HepG2 (cell line): ENCODE measurements at regions not wholly inside any gene's neighbourhood (a gene's known extent, or its start where the extent isn't known, plus 50 kb on each side); places are given as distances from the start of the nearest gene placed in this dataset.

ENCODE experiments used
- CTCF ChIP-seq: sonication (generic); formaldehyde crosslinking; IDR thresholded peaks from 2 replicates; pipeline ENCODE4 v1.5.0; 2020; ENCODE audit warnings: mild to moderate bottlenecking, missing genetic modification reagents, moderate library complexity
- KDM4B ChIP-seq: sonication (generic); formaldehyde crosslinking; IDR thresholded peaks from 2 replicates; pipeline ENCODE4 v1.4.0; 2020; ENCODE audit warnings: missing genetic modification reagents
- NFRKB ChIP-seq: fragments of 450-650 bp; IDR thresholded peaks from 2 replicates; pipeline ENCODE4 v1.6.1; 2017
- NPAS2 ChIP-seq: sonication (generic); formaldehyde crosslinking; IDR thresholded peaks from 2 replicates; pipeline ENCODE4 v1.8.0; 2022; ENCODE audit warnings: mild to moderate bottlenecking, missing genetic modification reagents, borderline replicate concordance
- NR0B2 ChIP-seq: sonication (generic); formaldehyde crosslinking; IDR thresholded peaks from 2 replicates; pipeline ENCODE4 v1.4.0; 2020; ENCODE audit warnings: mild to moderate bottlenecking, missing genetic modification reagents
- RAD21 ChIP-seq: fragments of 450-650 bp; formaldehyde crosslinking; IDR thresholded peaks from 2 replicates; pipeline ENCODE4 v1.5.0; 2020; ENCODE audit warnings: mild to moderate bottlenecking
- STAT5B ChIP-seq: sonication (generic); formaldehyde crosslinking; IDR thresholded peaks from 2 replicates; pipeline ENCODE4 v1.4.0; 2020; ENCODE audit warnings: missing genetic modification reagents
- USF2 ChIP-seq, 2 experiments: sonication (generic) in 1 of 2; formaldehyde crosslinking in 1 of 2; IDR thresholded peaks; 2 replicates each; pipeline versions ENCODE4 v1.5.1 to v1.6.1; 2011 to 2020; ENCODE audit warnings: borderline replicate concordance in 1 of 2, low read depth in 1 of 2, low read length in 1 of 2, mild to moderate bottlenecking in 1 of 2, missing genetic modification reagents in 1 of 2, moderate library complexity in 1 of 2
- ZBTB1 ChIP-seq: sonication (generic); formaldehyde crosslinking; IDR thresholded peaks from 2 replicates; pipeline ENCODE4 v1.4.0; 2020; ENCODE audit warnings: missing genetic modification reagents, borderline replicate concordance
- ZFP41 ChIP-seq: sonication (generic); formaldehyde crosslinking; IDR thresholded peaks from 2 replicates; pipeline ENCODE4 v1.4.0; 2020; ENCODE audit warnings: mild to moderate bottlenecking, missing genetic modification reagents, borderline replicate concordance
- ZNF263 ChIP-seq: sonication (generic); formaldehyde crosslinking; IDR thresholded peaks from 2 replicates; pipeline ENCODE4 v1.4.0; 2020; ENCODE audit warnings: missing genetic modification reagents
- ZNF589 ChIP-seq: sonication (generic); formaldehyde crosslinking; conservative IDR thresholded peaks from 2 replicates; pipeline ENCODE4 v1.8.0; 2022; ENCODE audit warnings: mild to moderate bottlenecking, moderate library complexity, missing genetic modification reagents
- ZNF619 ChIP-seq: sonication (generic); formaldehyde crosslinking; IDR thresholded peaks from 2 replicates; pipeline ENCODE4 v1.4.0; 2020; ENCODE audit warnings: mild to moderate bottlenecking, missing genetic modification reagents

GRCh38 chr1:4557949-4558348 lies 96.5 kb upstream of the AJAP1 start:
- TF ChIP-seq NPAS2 (no peak), NFRKB (no peak), RAD21 (CRISPR knock-in tag) (no peak), CTCF (CRISPR knock-in tag) (no peak), ZNF619 (CRISPR knock-in tag) (no peak), KDM4B (CRISPR knock-in tag) (no peak), STAT5B (no peak), USF2 (IDR thresholded peaks at IDR 0.05; ENCODE audit: low read depth, low read length) (no peak), USF2 (CRISPR knock-in tag; IDR thresholded peaks at IDR 0.05; ENCODE audit: borderline replicate concordance) (no peak), ZBTB1 (CRISPR knock-in tag) (no peak), ZNF589 (CRISPR knock-in tag) (no peak), ZFP41 (CRISPR knock-in tag) (no peak), NR0B2 (no peak), ZNF263 (CRISPR knock-in tag) (no peak)
